SK-N-SH (cell line): ENCODE measurements at regions not wholly inside any gene's neighbourhood (a gene's known extent, or its start where the extent isn't known, plus 50 kb on each side); places are given as distances from the start of the nearest gene placed in this dataset.

Source experiments
- CTCF ChIA-PET: fragments of 300-600, 350-600 bp; formaldehyde crosslinking; extraction: SDS; loops from one replicate; lab custom pipeline; 2021; lab: Yijun Ruan, JAX
- POLR2A ChIA-PET: fragments of 350-600 bp; sonication (Branson Sonifier 250); formaldehyde crosslinking; extraction: SDS; loops from one replicate; lab custom pipeline; 2020; ENCODE audit warnings: antibody characterized with exemption, inconsistent platforms; lab: Yijun Ruan, JAX
- DNase-seq: peaks from one replicate; pipeline ENCODE4 v3.0.0; 2012
- H2AFZ ChIP-seq: fragments of 200-600 bp; sonication (generic); 2 replicates; pipeline ENCODE4 v1.8.1; 2016; ENCODE audit warnings: antibody characterized with exemption, mild to moderate bottlenecking, low read depth
- H3F3A ChIP-seq: fragments of 200-600 bp; sonication (generic); replicated peaks from 2 replicates; pipeline ENCODE3; 2016; ENCODE audit warnings: antibody characterized with exemption, mild to moderate bottlenecking; ENCODE audit not compliant: insufficient read depth
- H3K27ac ChIP-seq, 2 experiments: fragments of 200-500 bp in 1 of 2; fragments of 200-600 bp in 1 of 2; sonication (Bioruptor generic) in 1 of 2; sonication (generic), shearing (Covaris generic) in 1 of 2; 2 replicates each; pipeline versions ENCODE4 v1.5.1 to v1.6.1; 2014 to 2016; ENCODE audit warnings: low read depth in 2 of 2, inconsistent platforms in 1 of 2, low read length in 1 of 2, mild to moderate bottlenecking in 1 of 2, mixed read lengths in 1 of 2
- H3K27me3 ChIP-seq: fragments of 200-600 bp; sonication (generic), shearing (Covaris generic); 2 replicates; pipeline ENCODE4 v1.6.1; 2016; ENCODE audit warnings: mixed run types; ENCODE audit not compliant: insufficient read depth
- H3K36me3 ChIP-seq, 2 experiments: fragments of 200-500 bp in 1 of 2; fragments of 200-600 bp in 1 of 2; sonication (Bioruptor generic) in 1 of 2; sonication (generic) in 1 of 2; replicated peaks in 1 of 2; 2 replicates each; pipeline versions ENCODE3 to v1.5.1; 2014 to 2016; ENCODE audit warnings: low read length in 1 of 2, mild to moderate bottlenecking in 1 of 2; ENCODE audit not compliant: insufficient read depth in 2 of 2, control insufficient read depth in 1 of 2
- H3K4me1 ChIP-seq, 2 experiments: fragments of 200-500 bp in 1 of 2; fragments of 200-600 bp in 1 of 2; sonication (Bioruptor generic) in 1 of 2; sonication (generic), shearing (Covaris generic) in 1 of 2; 2 replicates each; pipeline versions ENCODE4 v1.5.1 to v1.6.1; 2014 to 2016; ENCODE audit warnings: low read depth in 1 of 2, low read length in 1 of 2, mixed run types in 1 of 2; ENCODE audit not compliant: insufficient read depth in 2 of 2, control insufficient read depth in 1 of 2
- H3K4me2 ChIP-seq: fragments of 200-600 bp; sonication (generic), shearing (Covaris generic); 2 replicates; pipeline ENCODE4 v1.6.1; 2017; ENCODE audit warnings: mixed run types
- H3K4me3 ChIP-seq, 2 experiments: fragments of 200-500 bp in 1 of 2; fragments of 200-600 bp in 1 of 2; sonication (Bioruptor generic) in 1 of 2; sonication (generic), shearing (Covaris generic) in 1 of 2; 2 replicates each; pipeline versions ENCODE4 v1.5.1 to v1.8.1; 2014 to 2016; ENCODE audit warnings: low read depth in 2 of 2, inconsistent platforms in 1 of 2, low read length in 1 of 2, mild to moderate bottlenecking in 1 of 2, mixed read lengths in 1 of 2, moderate library complexity in 1 of 2
- H3K79me2 ChIP-seq: fragments of 200-600 bp; sonication (generic); 2 replicates; pipeline ENCODE4 v1.8.1; 2017; ENCODE audit warnings: mild to moderate bottlenecking; ENCODE audit not compliant: insufficient read depth
- H3K9ac ChIP-seq: fragments of 200-600 bp; sonication (generic); 2 replicates; pipeline ENCODE4 v1.6.1; 2017; ENCODE audit warnings: mixed run types
- H3K9me2 ChIP-seq: fragments of 200-600 bp; sonication (generic); 2 replicates; pipeline ENCODE4 v1.6.1; 2017; ENCODE audit warnings: mixed run types
- H3K9me3 ChIP-seq: fragments of 200-600 bp; sonication (generic); 2 replicates; pipeline ENCODE4 v1.6.1; 2017; ENCODE audit warnings: mixed run types, mild to moderate bottlenecking, moderate library complexity
- H4K20me1 ChIP-seq: fragments of 200-600 bp; sonication (generic); 2 replicates; pipeline ENCODE4 v1.6.1; 2017; ENCODE audit warnings: mild to moderate bottlenecking, mixed run types; ENCODE audit not compliant: insufficient read depth
- EP300 ChIP-seq, 2 experiments: IDR thresholded peaks; 2 replicates each; pipeline versions ENCODE4 v1.4.0 to v1.6.1; 2012; ENCODE audit warnings: borderline replicate concordance in 1 of 2, low read depth in 1 of 2, low read length in 1 of 2
- FOSL2 ChIP-seq: IDR thresholded peaks from 2 replicates; pipeline ENCODE4 v1.4.0; 2012; ENCODE audit warnings: low read depth, mild to moderate bottlenecking, moderate library complexity, borderline replicate concordance
- GABPA ChIP-seq: IDR thresholded peaks from 2 replicates; pipeline ENCODE4 v1.4.0; 2012; ENCODE audit warnings: low read depth, mild to moderate bottlenecking
- GATA2 ChIP-seq: sonication (generic); formaldehyde crosslinking; IDR thresholded peaks from 2 replicates; pipeline ENCODE4 v1.5.0; 2020; ENCODE audit warnings: mild to moderate bottlenecking, missing genetic modification reagents
- JUND ChIP-seq: IDR thresholded peaks from 2 replicates; pipeline ENCODE4 v1.4.0; 2012
- MXI1 ChIP-seq: IDR thresholded peaks from 2 replicates; pipeline ENCODE4 v1.6.1; 2012; ENCODE audit warnings: mild to moderate bottlenecking, low read depth, low read length, improper control_type of control experiment
- RCOR1 ChIP-seq: fragments of 150-350 bp; IDR thresholded peaks from 2 replicates; pipeline ENCODE4 v1.6.1; 2017; ENCODE audit warnings: antibody characterized with exemption, low read length
- REST ChIP-seq: IDR thresholded peaks from 2 replicates; pipeline ENCODE4 v1.6.1; 2012; ENCODE audit warnings: mild to moderate bottlenecking, low read depth, low read length, moderate library complexity
- RFX5 ChIP-seq: IDR thresholded peaks from 2 replicates; pipeline ENCODE4 v1.6.1; 2012; ENCODE audit warnings: mild to moderate bottlenecking, improper control_type of control experiment, low read length
- RXRA ChIP-seq: IDR thresholded peaks from 2 replicates; pipeline ENCODE4 v1.4.0; 2012; ENCODE audit warnings: low read depth, mild to moderate bottlenecking, borderline replicate concordance
- USF1 ChIP-seq: IDR thresholded peaks from 2 replicates; pipeline ENCODE4 v1.4.0; 2012; ENCODE audit warnings: low read depth, borderline replicate concordance
- ZBTB33 ChIP-seq: IDR thresholded peaks from 2 replicates; pipeline ENCODE4 v1.4.0; 2012; ENCODE audit warnings: low read depth, borderline replicate concordance
- WGBS: methylation state at CpG from one replicate; pipeline ENCODE4 v1.1.6; 2017; ENCODE audit warnings: low lambda C conversion rate; 5-methylcytosine and 5-hydroxymethylcytosine counted together
- TF ChIP-seq, protein P1 (sequence below): fragments of 150-350 bp; IDR thresholded peaks from 2 replicates; pipeline ENCODE4 v1.6.1; 2017; ENCODE audit warnings: antibody characterized with exemption, low read length, low read depth, borderline replicate concordance
- TF ChIP-seq, protein P2 (sequence below): fragments of 200-600 bp; sonication (generic); IDR thresholded peaks from 2 replicates; pipeline ENCODE4 v1.6.1; 2017; ENCODE audit warnings: antibody characterized with exemption, mild to moderate bottlenecking, moderate library complexity

GRCh38 chr5:165351342-165351741, 1845.9 kb downstream of the MAT2B start:
- WGBS, result 58% methylated on average over 5 of the region's 5 CpGs
- Histone ChIP-seq H3K27ac (no peak overlapping the region), H3F3A (no peaks in the 10 kb centered on the region), H3K79me2 (no peaks in the 10 kb centered on the region), H3K4me1 (no peaks in the 10 kb centered on the region), H2AFZ (no peak overlapping the region), H3K4me3 (no peak overlapping the region), H4K20me1 (no peaks in the 10 kb centered on the region), H3K9me2 (no peaks in the 10 kb centered on the region), H3K36me3 (no peaks in the 10 kb centered on the region), H3K4me2 (no peak overlapping the region), H3K9ac (no peak overlapping the region), H3K9me3 (no peaks in the 10 kb centered on the region), H3K27me3 (no peaks in the 10 kb centered on the region)
- TF ChIP-seq GABPA (no peak), FOSL2 (no peak), JUND (no peak), REST (no peak), RFX5 (no peak), MXI1 (no peak), GATA2 (CRISPR knock-in tag) (no peak), RCOR1 (no peak)
- TF ChIP-seq, protein P1, sequence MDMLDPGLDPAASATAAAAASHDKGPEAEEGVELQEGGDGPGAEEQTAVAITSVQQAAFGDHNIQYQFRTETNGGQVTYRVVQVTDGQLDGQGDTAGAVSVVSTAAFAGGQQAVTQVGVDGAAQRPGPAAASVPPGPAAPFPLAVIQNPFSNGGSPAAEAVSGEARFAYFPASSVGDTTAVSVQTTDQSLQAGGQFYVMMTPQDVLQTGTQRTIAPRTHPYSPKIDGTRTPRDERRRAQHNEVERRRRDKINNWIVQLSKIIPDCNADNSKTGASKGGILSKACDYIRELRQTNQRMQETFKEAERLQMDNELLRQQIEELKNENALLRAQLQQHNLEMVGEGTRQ, result no peak
- TF ChIP-seq, protein P2, sequence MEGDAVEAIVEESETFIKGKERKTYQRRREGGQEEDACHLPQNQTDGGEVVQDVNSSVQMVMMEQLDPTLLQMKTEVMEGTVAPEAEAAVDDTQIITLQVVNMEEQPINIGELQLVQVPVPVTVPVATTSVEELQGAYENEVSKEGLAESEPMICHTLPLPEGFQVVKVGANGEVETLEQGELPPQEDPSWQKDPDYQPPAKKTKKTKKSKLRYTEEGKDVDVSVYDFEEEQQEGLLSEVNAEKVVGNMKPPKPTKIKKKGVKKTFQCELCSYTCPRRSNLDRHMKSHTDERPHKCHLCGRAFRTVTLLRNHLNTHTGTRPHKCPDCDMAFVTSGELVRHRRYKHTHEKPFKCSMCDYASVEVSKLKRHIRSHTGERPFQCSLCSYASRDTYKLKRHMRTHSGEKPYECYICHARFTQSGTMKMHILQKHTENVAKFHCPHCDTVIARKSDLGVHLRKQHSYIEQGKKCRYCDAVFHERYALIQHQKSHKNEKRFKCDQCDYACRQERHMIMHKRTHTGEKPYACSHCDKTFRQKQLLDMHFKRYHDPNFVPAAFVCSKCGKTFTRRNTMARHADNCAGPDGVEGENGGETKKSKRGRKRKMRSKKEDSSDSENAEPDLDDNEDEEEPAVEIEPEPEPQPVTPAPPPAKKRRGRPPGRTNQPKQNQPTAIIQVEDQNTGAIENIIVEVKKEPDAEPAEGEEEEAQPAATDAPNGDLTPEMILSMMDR, result no peak
- ChIA-PET POLR2A (no interaction called here), CTCF (no interaction called here)
- no peak for DNase-seq

DNA sequence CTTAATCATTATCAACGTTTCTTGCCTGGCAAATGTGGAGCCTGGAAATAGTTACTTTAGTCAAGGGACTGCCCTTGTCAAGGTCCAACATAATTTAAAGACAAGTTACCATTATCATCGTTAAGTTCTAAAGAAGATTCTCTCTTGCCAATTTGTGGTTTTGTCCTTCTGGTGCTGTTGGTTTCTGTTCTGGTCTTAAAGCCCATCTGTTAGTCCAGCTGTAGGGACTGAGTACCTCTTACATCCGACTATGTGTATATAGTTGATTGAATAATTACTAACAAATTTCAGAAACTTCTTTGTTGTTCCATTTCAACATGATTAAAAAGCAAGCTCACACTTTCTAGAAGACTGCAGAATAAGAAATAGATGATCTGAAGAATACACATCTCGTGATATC, 1854.9 kb downstream of the MAT2B start:
- Histone ChIP-seq H2AFZ (no peak overlapping the region), H3K36me3 (no peaks in the 10 kb centered on the region), H3K27me3 (no peaks in the 10 kb centered on the region), H3K9me3 (no peaks in the 10 kb centered on the region), H4K20me1 (no peaks in the 10 kb centered on the region), H3K4me1 (no peaks in the 10 kb centered on the region), H3K9ac (no peak overlapping the region), H3K4me3 (no peak overlapping the region), H3F3A (no peaks in the 10 kb centered on the region), H3K79me2 (no peaks in the 10 kb centered on the region), H3K27ac (no peak overlapping the region), H3K4me2 (no peak overlapping the region), H3K9me2 (peaks cover 3% of the 10 kb centered on the region; the same call in 1 of the 2 replicates)
- ChIA-PET POLR2A (no interaction called here), CTCF (no interaction called here)
- WGBS, result 43% methylated on average over 4 of the region's 4 CpGs
- DNase-seq, result no peak
- TF ChIP-seq ZBTB33 (no peak), EP300 (IDR thresholded peaks at IDR 0.05; ENCODE audit: borderline replicate concordance in 1 of 2, low read depth in 1 of 2, low read length in 1 of 2) (no peak), REST (no peak), USF1 (no peak), RXRA (no peak), GATA2 (CRISPR knock-in tag) (no peak), RFX5 (no peak)
